ENCODE measurements at regions not wholly inside any gene's neighbourhood (a gene's known extent, or its start where the extent isn't known, plus 50 kb on each side); places are given as distances from the start of the nearest gene placed in this dataset.

GRCh38 chr4:100739426-100739825 lies 221.6 kb upstream of the EMCN start:
- no peak for DNase-seq (ENCODE audit: low read depth)
- TF ChIP-seq CTCF (conservative IDR thresholded peaks at IDR 0.05; ENCODE audit: low read depth, low read length) = no peak
- no peak overlapping the region for H3K4me3 ChIP-seq (ENCODE audit: low read length)

- no peak for TF ChIP-seq CTCF (conservative IDR thresholded peaks at IDR 0.05; ENCODE audit: low read depth, low read length)
- peak; percentile 82 for DNase-seq (ENCODE audit: low read depth)
- H3K4me3 ChIP-seq (ENCODE audit: low read length) = no peak overlapping the region
Measured at GRCh38 chr4:100738196-100739165, 220.7 kb upstream of the EMCN start.

- TF ChIP-seq CTCF (conservative IDR thresholded peaks at IDR 0.05; ENCODE audit: low read depth, low read length) = no peak
- H3K4me3 ChIP-seq (ENCODE audit: low read length) = no peak overlapping the region
- peak; percentile 79 for DNase-seq (ENCODE audit: low read depth)
Measured at GRCh38 chr4:100736641-100737451, 219.0 kb upstream of the EMCN start.

- no peak overlapping the region for H3K4me3 ChIP-seq (ENCODE audit: low read length)
- no peak for DNase-seq (ENCODE audit: low read depth)
- no peak for TF ChIP-seq CTCF (conservative IDR thresholded peaks at IDR 0.05; ENCODE audit: low read depth, low read length)
Measured at GRCh38 chr4:100728861-100729260, 211.0 kb upstream of the EMCN start.

- no peak for TF ChIP-seq CTCF (conservative IDR thresholded peaks at IDR 0.05; ENCODE audit: low read depth, low read length)
- DNase-seq (ENCODE audit: low read depth) = no peak
- H3K4me3 ChIP-seq (ENCODE audit: low read length) = no peak overlapping the region
Measured at GRCh38 chr4:100722866-100723459, 205.1 kb upstream of the EMCN start.

- DNase-seq (ENCODE audit: low read depth) = no peak
- TF ChIP-seq CTCF (conservative IDR thresholded peaks at IDR 0.05; ENCODE audit: low read depth, low read length) = no peak
Measured at GRCh38 chr4:100722133-100722532, 204.3 kb upstream of the EMCN start.

More at GRCh38 chr4:100722133-100722532, 204.3 kb upstream of the EMCN start:
- H3K4me3 ChIP-seq (ENCODE audit: low read length) = no peak overlapping the region

All from retinal pigment epithelial cell (primary cell).